K562 (cell line): ENCODE measurements at regions not wholly inside any gene's neighbourhood (a gene's known extent, or its start where the extent isn't known, plus 50 kb on each side); places are given as distances from the start of the nearest gene placed in this dataset.

Experiments
- ARID1B ChIP-seq: fragments of 450-650 bp; IDR thresholded peaks from 2 replicates; pipeline ENCODE4 v1.6.1; 2016; ENCODE audit warnings: antibody characterized with exemption, mild to moderate bottlenecking, inconsistent platforms
- DPF2 ChIP-seq: fragments of 450-650 bp; IDR thresholded peaks from 2 replicates; pipeline ENCODE4 v1.6.1; 2016
- ETV1 ChIP-seq: fragments of 450-650 bp; conservative IDR thresholded peaks from 2 replicates; pipeline ENCODE4 v1.6.1; 2016; ENCODE audit warnings: missing genetic modification characterization, control low read depth, low read depth, missing compliant biosample characterization
- FOXK2 ChIP-seq, 2 experiments: fragments of 450-650 bp; IDR thresholded peaks in 1 of 2; conservative IDR thresholded peaks in 1 of 2; 2 replicates each; pipeline ENCODE4 v1.6.1; 2016; ENCODE audit warnings: low read depth in 2 of 2, mild to moderate bottlenecking in 1 of 2
- FOXM1 ChIP-seq, 2 experiments: fragments of 450-650 bp in 1 of 2; sonication (generic) in 1 of 2; formaldehyde crosslinking in 1 of 2; IDR thresholded peaks; 2 replicates each; pipeline versions ENCODE4 v1.6.1 to v1.9.0; 2017 to 2022; ENCODE audit warnings: low read depth in 2 of 2, mild to moderate bottlenecking in 2 of 2, missing genetic modification reagents in 1 of 2, moderate library complexity in 1 of 2
- GTF2F1 ChIP-seq: IDR thresholded peaks from 2 replicates; pipeline ENCODE4 v1.6.1; 2011; ENCODE audit warnings: low read depth, low read length, improper control_type of control experiment
- MBD1 ChIP-seq: fragments of 250-450 bp; sonication (Bioruptor Pico); IDR thresholded peaks from 2 replicates; pipeline ENCODE4 v1.8.0; 2022; ENCODE audit warnings: inconsistent platforms
- MECOM ChIP-seq: fragments of 250-450 bp; sonication (Bioruptor Pico); IDR thresholded peaks from 2 replicates; pipeline ENCODE4 v1.8.0; 2022; ENCODE audit warnings: inconsistent platforms
- MIER1 ChIP-seq: fragments of 450-650 bp; IDR thresholded peaks from 2 replicates; pipeline ENCODE4 v1.6.1; 2016; ENCODE audit warnings: antibody characterized with exemption, mild to moderate bottlenecking, low read depth
- NFIX ChIP-seq: fragments of 250-450 bp; sonication (Bioruptor Pico); IDR thresholded peaks from 2 replicates; pipeline ENCODE4 v1.4.0; 2020; ENCODE audit warnings: low read depth, mild to moderate bottlenecking, moderate library complexity
- PCBP2 ChIP-seq: fragments of 200-400 bp; formaldehyde crosslinking; IDR thresholded peaks from 2 replicates; pipeline ENCODE4 v1.6.1; 2018; ENCODE audit warnings: low read length, low read depth, mild to moderate bottlenecking, moderate library complexity; ENCODE audit not compliant: poor library complexity, severe bottlenecking
- TAL1 ChIP-seq: fragments of 450-650 bp; IDR thresholded peaks from 2 replicates; pipeline ENCODE4 v1.6.1; 2016; ENCODE audit warnings: mild to moderate bottlenecking
- ZBTB43 ChIP-seq: sonication (generic); formaldehyde crosslinking; IDR thresholded peaks from 2 replicates; pipeline ENCODE4 v1.8.0; 2023; ENCODE audit warnings: mild to moderate bottlenecking, missing genetic modification reagents
- ZNF23 ChIP-seq: fragments of 250-450 bp; sonication (Bioruptor Pico); IDR thresholded peaks from 2 replicates; pipeline ENCODE4 v1.4.0; 2020; ENCODE audit warnings: mild to moderate bottlenecking
- ZNF24 ChIP-seq: fragments of 450-650 bp; IDR thresholded peaks from 2 replicates; pipeline ENCODE4 v1.6.1; 2016

GRCh38 chr5:100693481-100693880 is 158.3 kb downstream of the FAM174A start (continued):
- TF ChIP-seq PCBP2 (no peak), ARID1B (peak; percentile 58), FOXM1 (IDR thresholded peaks at IDR 0.05; ENCODE audit: low read depth) (no peak), FOXM1 (CRISPR knock-in tag; IDR thresholded peaks at IDR 0.05; ENCODE audit: low read depth) (no peak), MBD1 (CRISPR knock-in tag) (no peak), MECOM (peak; percentile 32; the same call in 1 of the 2 replicates), ZNF24 (no peak), ETV1 (tag) (no peak), MIER1 (no peak), FOXK2 (conservative IDR thresholded peaks at IDR 0.05 in 1 of 2, IDR thresholded peaks at IDR 0.05 in 1 of 2; ENCODE audit: low read depth in 2 of 2) (no peak), GTF2F1 (no peak), NFIX (no peak), DPF2 (peak; percentile 23; the same call in 1 of the 2 replicates), ZBTB43 (CRISPR knock-in tag) (no peak), ZNF23 (CRISPR knock-in tag) (no peak), TAL1 (peak; percentile 54)
